Thyroid gland (tissue), 4 donors: ENCODE measurements at regions not wholly inside any gene's neighbourhood (a gene's known extent, or its start where the extent isn't known, plus 50 kb on each side); places are given as distances from the start of the nearest gene placed in this dataset.

ENCODE experiments used
- DNase-seq, 2 donors: peaks; one replicate each; pipeline ENCODE4 v3.0.0-alpha.2; 2019
- H3K27ac ChIP-seq, 3 donors: fragments of 200-600 bp; sonication (generic); 1 replicate in 2 of 3; 2 replicates in 1 of 3; pipeline ENCODE4 v1.5.1; 2016 to 2019; ENCODE audit warnings: mild to moderate bottlenecking in 1 of 3, moderate library complexity in 1 of 3
- H3K27me3 ChIP-seq: fragments of 200-600 bp; sonication (generic); one replicate; pipeline ENCODE4 v1.5.1; 2019
- H3K36me3 ChIP-seq, 2 donors: fragments of 200-600 bp; sonication (generic); one replicate each; pipeline ENCODE4 v1.5.1; 2016 to 2019
- H3K4me1 ChIP-seq, 2 donors: fragments of 200-600 bp; sonication (generic); one replicate each; pipeline ENCODE4 v1.5.1; 2017 to 2019
- H3K4me3 ChIP-seq, 3 donors: fragments of 200-600 bp; sonication (generic); replicated peaks in 1 of 3; 1 replicate in 2 of 3; 2 replicates in 1 of 3; pipeline ENCODE4 v1.5.1; 2016; ENCODE audit warnings: mild to moderate bottlenecking in 1 of 3
- H3K9me3 ChIP-seq: fragments of 200-600 bp; sonication (generic); one replicate; pipeline ENCODE4 v1.5.1; 2017
- POLR2A ChIP-seq, 2 donors: fragments of 450-650 bp; IDR thresholded peaks; one replicate each; pipeline ENCODE4 v1.6.1; 2017; ENCODE audit warnings: antibody characterized with exemption in 2 of 2, mild to moderate bottlenecking in 2 of 2, moderate library complexity in 1 of 2
- WGBS, 2 donors: methylation state at CpG; one replicate each; pipeline ENCODE4 v1.1.5; 2017; 5-methylcytosine and 5-hydroxymethylcytosine counted together
- intact Hi-C: fragments of 100-400 bp; cut with DNase I; formaldehyde crosslinking; loops from one replicate; pipeline ENCODE4 v1.15.1; 2023
- TF ChIP-seq, protein P1 (sequence below), 6 experiments: fragments of 200-600 bp in 3 of 6; fragments of 450-650 bp in 3 of 6; sonication (generic) in 3 of 6; IDR thresholded peaks; one replicate each; pipeline ENCODE4 v1.5.1; 2016 to 2019; ENCODE audit warnings: antibody characterized with exemption in 6 of 6, mild to moderate bottlenecking in 2 of 6, inconsistent platforms in 1 of 6, moderate library complexity in 1 of 6

GRCh38 chr20:43302936-43303335 lies 113.2 kb upstream of the PTPRT start:
- Histone ChIP-seq H3K4me3 (no peak overlapping the region), H3K27ac (no peak overlapping the region), H3K27me3 (no peaks in the 10 kb centered on the region), H3K9me3 (no peaks in the 10 kb centered on the region), H3K4me1 (no peaks in the 10 kb centered on the region), H3K36me3 (no peaks in the 10 kb centered on the region)
- DNase-seq, result no peak
- WGBS, 2 donors, result 86 to 91% methylated on average over 4 of the region's 4 CpGs
- intact Hi-C loops, result no loop called here
- TF ChIP-seq, protein P1, sequence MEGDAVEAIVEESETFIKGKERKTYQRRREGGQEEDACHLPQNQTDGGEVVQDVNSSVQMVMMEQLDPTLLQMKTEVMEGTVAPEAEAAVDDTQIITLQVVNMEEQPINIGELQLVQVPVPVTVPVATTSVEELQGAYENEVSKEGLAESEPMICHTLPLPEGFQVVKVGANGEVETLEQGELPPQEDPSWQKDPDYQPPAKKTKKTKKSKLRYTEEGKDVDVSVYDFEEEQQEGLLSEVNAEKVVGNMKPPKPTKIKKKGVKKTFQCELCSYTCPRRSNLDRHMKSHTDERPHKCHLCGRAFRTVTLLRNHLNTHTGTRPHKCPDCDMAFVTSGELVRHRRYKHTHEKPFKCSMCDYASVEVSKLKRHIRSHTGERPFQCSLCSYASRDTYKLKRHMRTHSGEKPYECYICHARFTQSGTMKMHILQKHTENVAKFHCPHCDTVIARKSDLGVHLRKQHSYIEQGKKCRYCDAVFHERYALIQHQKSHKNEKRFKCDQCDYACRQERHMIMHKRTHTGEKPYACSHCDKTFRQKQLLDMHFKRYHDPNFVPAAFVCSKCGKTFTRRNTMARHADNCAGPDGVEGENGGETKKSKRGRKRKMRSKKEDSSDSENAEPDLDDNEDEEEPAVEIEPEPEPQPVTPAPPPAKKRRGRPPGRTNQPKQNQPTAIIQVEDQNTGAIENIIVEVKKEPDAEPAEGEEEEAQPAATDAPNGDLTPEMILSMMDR (IDR thresholded peaks at IDR 0.05), result no peak
- no peak for TF ChIP-seq POLR2A (IDR thresholded peaks at IDR 0.05)

- H3K27me3 ChIP-seq, result no peaks in the 10 kb centered on the region
- WGBS, 2 donors, result 58 to 68% methylated on average over 2 of the region's 2 CpGs
- TF ChIP-seq, protein P1 (IDR thresholded peaks at IDR 0.05), result no peak
- TF ChIP-seq POLR2A (IDR thresholded peaks at IDR 0.05), result no peak
- intact Hi-C loops, result no loop called here
- no peaks in the 10 kb centered on the region for H3K4me1 ChIP-seq
- DNase-seq, result no peak
- H3K9me3 ChIP-seq, result no peaks in the 10 kb centered on the region
- H3K36me3 ChIP-seq, result no peaks in the 10 kb centered on the region
- no peak overlapping the region for H3K4me3 ChIP-seq
- no peak overlapping the region for H3K27ac ChIP-seq
Observed at GRCh38 chr20:43300901-43301300, 111.2 kb upstream of the PTPRT start.

GRCh38 chr20:43295781-43296180 lies 106.1 kb upstream of the PTPRT start:
- H3K4me3 ChIP-seq, result no peak overlapping the region
- no peaks in the 10 kb centered on the region for H3K4me1 ChIP-seq
- no peaks in the 10 kb centered on the region for H3K9me3 ChIP-seq
- TF ChIP-seq, protein P1 (IDR thresholded peaks at IDR 0.05), result no peak
- no peak for TF ChIP-seq POLR2A (IDR thresholded peaks at IDR 0.05)
- H3K36me3 ChIP-seq, result no peaks in the 10 kb centered on the region
- DNase-seq, result no peak
- intact Hi-C loops, result no loop called here
- H3K27me3 ChIP-seq, result no peaks in the 10 kb centered on the region
- 83 to 89% methylated on average over 8 of the region's 8 CpGs for WGBS, 2 donors
- no peak overlapping the region for H3K27ac ChIP-seq

DNA sequence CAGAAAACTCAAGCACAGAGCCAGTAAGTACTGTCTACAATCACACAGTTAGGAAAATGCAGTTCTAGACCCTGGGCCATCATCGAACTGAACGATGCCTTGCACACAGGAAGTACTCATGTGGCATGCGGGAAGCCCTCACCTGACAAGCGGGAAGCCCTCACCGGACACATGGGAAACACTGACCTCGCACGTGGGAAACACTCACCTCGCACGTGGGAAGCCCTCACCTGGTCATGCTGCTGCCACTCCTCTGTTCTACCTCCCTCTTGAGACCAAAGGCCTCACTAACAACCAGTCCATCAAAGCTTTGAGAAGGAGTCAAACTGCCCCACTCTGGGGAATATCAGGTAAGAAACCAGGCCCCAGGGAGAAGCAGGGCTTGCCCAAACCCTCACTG lies 105.6 kb upstream of the PTPRT start:
- TF ChIP-seq POLR2A (IDR thresholded peaks at IDR 0.05), result no peak
- TF ChIP-seq, protein P1 (IDR thresholded peaks at IDR 0.05), result no peak
- no peaks in the 10 kb centered on the region for H3K36me3 ChIP-seq

GRCh38 chr20:43294031-43294430 lies 104.3 kb upstream of the PTPRT start:
- Histone ChIP-seq H3K4me3 (no peak overlapping the region), H3K27me3 (no peaks in the 10 kb centered on the region), H3K9me3 (no peaks in the 10 kb centered on the region), H3K27ac (no peak overlapping the region), H3K4me1 (no peaks in the 10 kb centered on the region), H3K36me3 (no peaks in the 10 kb centered on the region)
- intact Hi-C loops, result no loop called here
- TF ChIP-seq, protein P1 (IDR thresholded peaks at IDR 0.05), result no peak
- TF ChIP-seq POLR2A (IDR thresholded peaks at IDR 0.05), result no peak
- DNase-seq, result no peak
- WGBS, 2 donors, result 61 to 79% methylated on average over 4 of the region's 4 CpGs

More for the DNA sequence above, 105.6 kb upstream of the PTPRT start:
- WGBS, 2 donors, result 77 to 85% methylated on average over 9 of the region's 9 CpGs
- Histone ChIP-seq H3K27me3 (no peaks in the 10 kb centered on the region), H3K4me1 (no peaks in the 10 kb centered on the region), H3K27ac (no peak overlapping the region), H3K9me3 (no peaks in the 10 kb centered on the region), H3K4me3 (no peak overlapping the region)
- intact Hi-C loops, result no loop called here
- no peak for DNase-seq
